Testis (tissue), 2 donors: ENCODE measurements at regions not wholly inside any gene's neighbourhood (a gene's known extent, or its start where the extent isn't known, plus 50 kb on each side); places are given as distances from the start of the nearest gene placed in this dataset.

Source experiments
- POLR2A ChIP-seq: fragments of 450-650 bp; IDR thresholded peaks from one replicate; pipeline ENCODE4 v1.6.1; 2017; ENCODE audit warnings: antibody characterized with exemption, mild to moderate bottlenecking, moderate library complexity
- TF ChIP-seq, protein P1 (sequence below), 3 experiments: fragments of 450-650 bp in 2 of 3; fragments of 200-600 bp in 1 of 3; sonication (generic) in 1 of 3; IDR thresholded peaks; one replicate each; pipeline ENCODE4 v1.5.1; 2016 to 2019; ENCODE audit warnings: antibody characterized with exemption in 3 of 3, mild to moderate bottlenecking in 2 of 3, moderate library complexity in 1 of 3

DNA sequence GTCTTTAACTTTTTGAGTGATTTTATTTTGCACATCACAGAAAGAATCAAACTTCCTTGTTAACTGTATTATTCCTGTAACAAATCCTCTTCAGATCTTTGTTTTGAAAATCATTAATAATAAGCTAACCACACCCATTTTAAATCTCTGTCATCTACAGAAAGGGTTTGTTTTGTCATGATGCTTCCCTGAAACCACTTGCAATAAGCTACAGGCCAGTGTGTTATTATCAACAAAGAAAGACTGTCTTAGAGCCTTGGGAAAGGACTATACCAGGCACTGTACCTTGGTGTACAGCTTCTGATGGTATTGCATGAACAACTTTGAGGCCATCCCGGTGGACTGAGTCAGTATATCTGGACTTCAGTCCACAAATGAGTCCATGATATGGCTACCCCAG lies 145.3 kb upstream of the FAM3C start:
- TF ChIP-seq, protein P1, sequence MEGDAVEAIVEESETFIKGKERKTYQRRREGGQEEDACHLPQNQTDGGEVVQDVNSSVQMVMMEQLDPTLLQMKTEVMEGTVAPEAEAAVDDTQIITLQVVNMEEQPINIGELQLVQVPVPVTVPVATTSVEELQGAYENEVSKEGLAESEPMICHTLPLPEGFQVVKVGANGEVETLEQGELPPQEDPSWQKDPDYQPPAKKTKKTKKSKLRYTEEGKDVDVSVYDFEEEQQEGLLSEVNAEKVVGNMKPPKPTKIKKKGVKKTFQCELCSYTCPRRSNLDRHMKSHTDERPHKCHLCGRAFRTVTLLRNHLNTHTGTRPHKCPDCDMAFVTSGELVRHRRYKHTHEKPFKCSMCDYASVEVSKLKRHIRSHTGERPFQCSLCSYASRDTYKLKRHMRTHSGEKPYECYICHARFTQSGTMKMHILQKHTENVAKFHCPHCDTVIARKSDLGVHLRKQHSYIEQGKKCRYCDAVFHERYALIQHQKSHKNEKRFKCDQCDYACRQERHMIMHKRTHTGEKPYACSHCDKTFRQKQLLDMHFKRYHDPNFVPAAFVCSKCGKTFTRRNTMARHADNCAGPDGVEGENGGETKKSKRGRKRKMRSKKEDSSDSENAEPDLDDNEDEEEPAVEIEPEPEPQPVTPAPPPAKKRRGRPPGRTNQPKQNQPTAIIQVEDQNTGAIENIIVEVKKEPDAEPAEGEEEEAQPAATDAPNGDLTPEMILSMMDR (IDR thresholded peaks at IDR 0.05) = no peak
- TF ChIP-seq POLR2A = no peak
